GM12872 (cell line): ENCODE measurements at regions not wholly inside any gene's neighbourhood (a gene's known extent, or its start where the extent isn't known, plus 50 kb on each side); places are given as distances from the start of the nearest gene placed in this dataset.

ENCODE experiments used
- CTCF ChIP-seq: IDR thresholded peaks from 3 replicates; pipeline ENCODE4 v1.5.1; 2011; ENCODE audit warnings: low read depth, mild to moderate bottlenecking, low read length, moderate library complexity; ENCODE audit not compliant: insufficient read depth

GRCh38 chr10:71135236-71135635 is 77.1 kb upstream of the UNC5B start:
- no peak for TF ChIP-seq CTCF

GRCh38 chr10:71136036-71136721 is 76.2 kb upstream of the UNC5B start:
- no peak for TF ChIP-seq CTCF

- no peak for TF ChIP-seq CTCF
Measured at GRCh38 chr10:71137701-71138100, 74.7 kb upstream of the UNC5B start.

- no peak for TF ChIP-seq CTCF
Measured at GRCh38 chr10:71138166-71138830, 74.1 kb upstream of the UNC5B start.

GRCh38 chr10:71141528-71141927 is 70.8 kb upstream of the UNC5B start:
- TF ChIP-seq CTCF, result no peak

- TF ChIP-seq CTCF, result no peak
Measured at GRCh38 chr10:71143170-71143569, 69.2 kb upstream of the UNC5B start.

- TF ChIP-seq CTCF, result no peak
Measured at GRCh38 chr10:71143610-71144009, 68.8 kb upstream of the UNC5B start.
